Memory B cell (primary cell): ENCODE measurements at regions not wholly inside any gene's neighbourhood (a gene's known extent, or its start where the extent isn't known, plus 50 kb on each side); places are given as distances from the start of the nearest gene placed in this dataset.
A peak's percentile ranks its signal among the peaks of the same experiment; 100 is the strongest.

Experiments used
- ATAC-seq: fragments of 150-1000 bp; cut with Tn5 transposase; 2 replicates; pipeline ENCODE4 v1.10.0; 2021; ENCODE audit warnings: low read depth, mild to moderate bottlenecking, moderate library complexity
- DNase-seq, 2 donors: peaks; one replicate each; pipeline ENCODE4 v3.0.0; 2022; ENCODE audit warnings: low spot score in 2 of 2
- H3K27ac Mint-ChIP-seq: one replicate; pipeline ENCODE4 v1.8.0; 2022; ENCODE audit warnings: mild to moderate bottlenecking, moderate library complexity, mixed read lengths
- H3K27me3 Mint-ChIP-seq: one replicate; pipeline ENCODE4 v1.8.0; 2022; ENCODE audit warnings: mixed read lengths
- H3K36me3 Mint-ChIP-seq: one replicate; pipeline ENCODE4 v1.8.0; 2022; ENCODE audit warnings: mild to moderate bottlenecking, mixed read lengths
- H3K4me1 Mint-ChIP-seq: one replicate; pipeline ENCODE4 v1.8.0; 2022; ENCODE audit warnings: mixed read lengths
- H3K4me3 Mint-ChIP-seq: one replicate; pipeline ENCODE4 v1.8.0; 2022; ENCODE audit warnings: mild to moderate bottlenecking, moderate library complexity, mixed read lengths
- H3K9me3 Mint-ChIP-seq: one replicate; pipeline ENCODE4 v1.8.0; 2022; ENCODE audit warnings: mixed read lengths

DNA sequence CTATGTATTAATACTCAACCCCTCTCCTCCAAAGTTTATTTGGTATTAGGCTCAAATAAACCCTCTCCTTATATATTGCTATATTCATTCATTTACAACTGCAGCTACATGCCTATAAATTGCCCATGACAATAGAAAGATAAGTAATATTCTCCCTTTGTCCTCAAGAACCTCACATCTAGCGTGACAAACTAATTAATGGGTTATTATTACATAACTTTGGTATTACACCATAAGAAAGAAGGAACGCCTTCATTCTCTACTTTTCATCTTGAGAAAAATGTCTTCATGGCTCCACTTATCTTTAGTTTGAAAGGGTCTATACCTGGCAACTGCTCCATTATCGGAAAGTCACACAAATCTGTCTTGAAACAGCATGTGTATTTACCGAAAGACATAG is 157.7 kb upstream of the RASGEF1B start:
- no peaks in the 10 kb centered on the region for H3K9me3 Mint-ChIP-seq
- H3K4me3 Mint-ChIP-seq = no peak overlapping the region
- ATAC-seq = no peak
- H3K27ac Mint-ChIP-seq = no peak overlapping the region
- DNase-seq = no peak
- H3K36me3 Mint-ChIP-seq = no peaks in the 10 kb centered on the region
- H3K4me1 Mint-ChIP-seq = peaks cover 27% of the 10 kb centered on the region
- H3K27me3 Mint-ChIP-seq = no peaks in the 10 kb centered on the region

DNA sequence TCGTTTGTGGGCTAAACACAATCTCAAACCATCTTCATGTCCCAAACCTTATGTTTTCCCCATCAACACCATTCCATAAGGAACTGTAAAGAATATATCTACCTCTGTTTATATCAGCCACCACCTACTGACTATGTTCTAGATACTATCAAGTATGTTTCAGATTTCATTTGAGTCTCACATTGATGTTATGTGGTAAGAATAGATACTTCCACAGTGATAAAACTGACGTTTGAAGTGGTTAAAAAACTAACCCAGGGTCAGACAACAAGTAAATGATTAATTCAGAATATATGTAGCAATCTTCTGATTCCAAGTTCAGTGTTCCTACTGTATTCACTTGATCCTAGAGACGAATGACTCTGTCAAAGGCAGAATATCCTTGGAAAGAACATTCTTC is 156.8 kb upstream of the RASGEF1B start:
- Mint-ChIP-seq H3K27me3 (no peaks in the 10 kb centered on the region), H3K27ac (no peak overlapping the region), H3K4me1 (peaks cover 27% of the 10 kb centered on the region), H3K4me3 (no peak overlapping the region), H3K9me3 (no peaks in the 10 kb centered on the region), H3K36me3 (no peaks in the 10 kb centered on the region)
- no peak for ATAC-seq
- no peak for DNase-seq

DNA sequence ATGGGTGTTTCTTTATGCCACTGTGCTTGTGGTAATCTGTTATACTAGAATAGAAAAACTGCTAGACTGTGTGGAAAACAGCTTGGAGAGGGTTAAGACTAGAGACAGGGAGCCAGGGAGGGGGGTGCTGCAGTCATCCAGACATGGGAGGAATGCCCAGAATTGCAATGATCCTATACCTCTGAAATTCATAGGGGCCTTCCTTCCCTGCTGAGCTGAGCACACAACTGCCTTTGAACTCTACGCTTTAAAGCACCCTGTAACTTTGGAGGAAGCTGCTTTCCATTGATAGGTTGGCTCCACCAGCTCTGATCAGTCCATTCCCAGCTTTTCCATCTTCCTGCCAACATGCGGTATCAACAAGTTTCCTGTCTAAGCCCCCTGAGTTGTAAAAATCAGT is 155.9 kb upstream of the RASGEF1B start:
- no peak for ATAC-seq
- Mint-ChIP-seq H3K36me3 (no peaks in the 10 kb centered on the region), H3K27ac (no peak overlapping the region), H3K27me3 (no peaks in the 10 kb centered on the region), H3K4me3 (no peak overlapping the region), H3K4me1 (peaks cover 22% of the 10 kb centered on the region), H3K9me3 (no peaks in the 10 kb centered on the region)
- DNase-seq = no peak

DNA sequence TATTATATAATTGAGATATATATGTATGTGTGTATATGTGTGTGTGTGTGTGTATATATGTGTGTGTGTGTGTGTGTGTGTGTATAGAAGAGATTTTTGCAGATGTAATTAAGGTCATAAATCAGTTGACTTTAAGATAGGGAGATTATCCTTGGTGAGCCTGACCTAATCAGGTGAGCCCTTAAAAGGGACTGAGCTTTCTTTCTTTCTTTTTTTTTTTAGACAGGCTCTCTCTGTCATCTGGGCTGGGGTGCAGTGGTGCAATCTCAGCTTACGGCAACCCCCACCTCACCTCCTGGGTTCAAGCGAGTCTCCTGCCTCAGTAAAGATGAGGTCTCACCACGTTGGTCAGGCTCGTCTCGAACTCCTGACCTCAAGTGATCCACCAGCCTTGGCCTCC is 155.1 kb upstream of the RASGEF1B start:
- peaks cover 15% of the 10 kb centered on the region for H3K4me1 Mint-ChIP-seq
- H3K4me3 Mint-ChIP-seq = no peak overlapping the region
- ATAC-seq (no peak), DNase-seq (no peak)
- H3K27ac Mint-ChIP-seq = no peak overlapping the region
- no peaks in the 10 kb centered on the region for H3K9me3 Mint-ChIP-seq
- H3K36me3 Mint-ChIP-seq = no peaks in the 10 kb centered on the region
- no peaks in the 10 kb centered on the region for H3K27me3 Mint-ChIP-seq

DNA sequence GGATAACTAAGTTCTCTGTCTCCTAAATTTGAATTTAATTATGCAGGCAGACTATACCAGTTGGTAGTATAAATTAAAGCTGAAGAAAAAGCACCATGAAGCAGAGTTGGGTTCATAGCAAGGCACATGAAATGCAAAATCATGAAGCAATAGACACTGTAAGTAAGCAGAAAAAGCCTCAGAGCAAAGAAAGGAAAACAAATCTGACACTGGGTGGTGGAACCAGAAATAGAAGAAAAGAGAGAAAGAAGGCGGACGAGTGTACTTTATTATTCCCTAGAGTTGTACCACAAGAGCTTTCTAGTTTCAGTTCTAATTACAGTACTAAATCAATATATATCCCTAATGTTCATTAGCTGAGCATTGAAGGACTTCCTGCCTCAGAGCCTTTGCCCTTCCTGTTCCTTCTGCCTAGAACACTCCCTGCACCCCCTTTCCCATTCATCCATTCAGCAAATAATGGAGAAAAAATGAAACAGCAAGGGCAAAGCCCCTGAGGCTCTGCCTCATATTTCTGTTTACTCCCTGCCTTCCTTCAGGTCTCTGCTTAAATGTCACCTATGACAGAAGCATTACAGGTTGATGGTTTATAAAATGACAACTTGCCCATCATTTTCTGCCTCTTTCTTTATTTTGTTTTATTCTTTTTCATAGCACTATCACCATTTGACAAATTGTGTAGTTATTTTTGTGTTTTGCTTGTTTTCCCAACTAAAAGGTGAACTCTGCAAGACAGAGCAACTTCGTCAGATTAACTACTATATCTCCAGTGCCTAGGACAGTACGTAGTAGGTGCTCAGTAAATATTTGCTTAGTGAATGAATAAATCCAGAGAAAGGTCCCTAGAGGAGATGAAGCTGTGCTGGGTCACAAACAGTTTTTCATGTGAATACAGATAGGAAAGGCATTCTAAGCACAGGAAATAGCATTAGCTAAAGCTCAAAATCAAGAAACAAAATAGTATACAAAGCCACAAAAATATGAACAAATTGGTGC is 154.0 kb upstream of the RASGEF1B start:
- Mint-ChIP-seq H3K27ac (peak overlapping the region; percentile 56), H3K27me3 (no peaks in the 10 kb centered on the region), H3K4me1 (peaks cover 10% of the 10 kb centered on the region), H3K4me3 (no peak overlapping the region), H3K36me3 (no peaks in the 10 kb centered on the region), H3K9me3 (no peaks in the 10 kb centered on the region)
- ATAC-seq (peak; percentile 56), DNase-seq (no peak)

DNA sequence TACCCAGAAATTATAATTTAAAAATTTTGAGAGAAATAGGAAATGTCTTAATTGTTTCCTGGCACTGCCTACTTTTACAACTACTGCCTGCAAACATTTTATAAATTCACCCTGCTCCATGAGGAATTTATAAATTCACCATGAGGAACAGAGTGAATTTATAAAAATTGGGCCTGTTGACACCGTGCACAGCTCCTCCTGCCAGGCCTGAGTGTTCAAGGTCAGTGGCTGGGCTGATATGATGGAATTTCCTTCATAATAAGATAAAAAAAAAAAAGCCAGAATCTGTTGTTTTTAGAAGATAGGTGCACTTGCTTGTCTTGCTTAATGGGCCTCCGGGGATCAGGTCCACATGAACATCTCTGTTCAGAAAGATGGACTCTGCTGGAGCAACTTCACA is 151.7 kb upstream of the RASGEF1B start:
- ATAC-seq (no peak), DNase-seq (no peak)
- Mint-ChIP-seq H3K27me3 (no peaks in the 10 kb centered on the region), H3K4me3 (no peak overlapping the region), H3K27ac (no peak overlapping the region), H3K9me3 (no peaks in the 10 kb centered on the region), H3K36me3 (no peaks in the 10 kb centered on the region), H3K4me1 (peaks cover 10% of the 10 kb centered on the region)

DNA sequence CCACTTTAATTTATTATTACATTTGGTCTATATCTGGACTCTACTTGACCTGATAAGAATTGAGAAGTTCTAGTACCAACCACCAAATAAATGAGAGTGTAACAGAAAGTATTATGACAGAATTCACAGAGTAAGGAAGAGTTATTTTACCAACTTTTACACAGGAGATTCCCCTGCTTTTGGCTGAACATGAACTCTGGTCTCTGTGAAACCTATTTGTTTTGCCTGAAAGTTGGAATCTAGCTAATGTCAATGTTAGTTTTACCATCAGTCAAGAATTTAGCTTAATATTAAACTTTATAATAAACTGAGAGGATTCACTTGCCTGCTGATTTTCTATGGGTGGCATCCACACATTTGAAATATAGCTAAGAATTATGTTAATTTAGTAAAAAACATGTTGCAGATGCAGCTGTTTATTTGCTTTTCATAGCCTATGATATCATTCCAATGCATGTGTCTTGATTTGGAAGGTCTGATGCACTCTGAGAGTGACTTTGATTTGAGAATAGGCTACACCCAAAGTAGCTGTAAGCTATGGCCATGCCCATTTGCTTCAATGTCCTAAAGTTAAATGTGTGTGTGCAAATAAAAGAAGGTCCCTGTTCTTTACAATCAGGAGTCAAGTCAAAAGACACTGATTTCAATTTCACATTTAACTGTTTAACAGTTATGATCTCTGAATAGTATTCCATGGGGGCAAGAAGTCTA is 150.9 kb upstream of the RASGEF1B start:
- no peak for ATAC-seq
- H3K27me3 Mint-ChIP-seq = no peaks in the 10 kb centered on the region
- no peaks in the 10 kb centered on the region for H3K36me3 Mint-ChIP-seq
- no peaks in the 10 kb centered on the region for H3K9me3 Mint-ChIP-seq
- no peak for DNase-seq
- peaks cover 11% of the 10 kb centered on the region for H3K4me1 Mint-ChIP-seq
- H3K27ac Mint-ChIP-seq = no peak overlapping the region
- no peak overlapping the region for H3K4me3 Mint-ChIP-seq

DNA sequence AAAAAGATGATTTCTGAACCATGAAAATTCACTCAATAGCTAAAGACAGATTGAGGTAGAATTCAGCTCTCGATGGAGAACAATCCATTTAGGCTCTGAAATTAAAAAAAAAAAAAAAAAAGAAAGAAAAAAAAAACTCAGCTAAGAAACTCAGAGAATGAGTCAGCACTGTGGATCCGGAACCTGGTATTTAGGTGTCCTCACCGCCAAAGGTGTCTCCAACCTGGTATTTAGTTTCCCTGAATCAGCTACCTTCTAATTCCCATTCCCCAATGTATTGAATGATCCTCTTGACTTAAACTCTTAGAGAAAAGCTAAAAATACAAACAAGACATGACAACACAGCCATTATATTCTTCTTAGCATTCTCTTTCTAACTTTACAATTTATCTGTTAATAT is 150.3 kb upstream of the RASGEF1B start:
- H3K27me3 Mint-ChIP-seq = no peaks in the 10 kb centered on the region
- H3K36me3 Mint-ChIP-seq = no peaks in the 10 kb centered on the region
- no peak for DNase-seq
- H3K4me3 Mint-ChIP-seq = no peak overlapping the region
- ATAC-seq = no peak
- peaks cover 13% of the 10 kb centered on the region for H3K4me1 Mint-ChIP-seq
- H3K9me3 Mint-ChIP-seq = no peaks in the 10 kb centered on the region
- no peak overlapping the region for H3K27ac Mint-ChIP-seq

DNA sequence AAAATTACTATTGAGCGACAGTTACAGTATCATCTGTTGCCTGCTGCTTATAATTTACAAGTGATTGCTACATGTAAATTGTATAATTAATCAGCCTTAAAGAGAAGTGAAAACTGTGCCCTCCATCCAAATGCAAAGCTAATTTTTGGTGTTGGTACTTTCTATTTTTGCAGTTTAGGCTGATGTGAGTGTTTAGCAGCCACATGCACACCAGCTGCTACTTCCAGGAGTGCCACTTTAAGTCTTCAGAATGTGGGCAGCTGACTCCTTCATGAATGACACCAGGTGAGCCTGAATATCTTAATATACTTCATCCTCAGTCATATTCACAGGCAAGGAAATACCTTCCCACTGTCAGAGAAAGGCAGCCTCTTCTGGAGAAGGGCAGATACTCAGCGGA is 149.8 kb upstream of the RASGEF1B start:
- Mint-ChIP-seq H3K4me3 (no peak overlapping the region), H3K9me3 (no peaks in the 10 kb centered on the region), H3K27ac (no peak overlapping the region), H3K27me3 (no peaks in the 10 kb centered on the region), H3K4me1 (peaks cover 13% of the 10 kb centered on the region), H3K36me3 (no peaks in the 10 kb centered on the region)
- DNase-seq (no peak), ATAC-seq (peak; percentile 45)

DNA sequence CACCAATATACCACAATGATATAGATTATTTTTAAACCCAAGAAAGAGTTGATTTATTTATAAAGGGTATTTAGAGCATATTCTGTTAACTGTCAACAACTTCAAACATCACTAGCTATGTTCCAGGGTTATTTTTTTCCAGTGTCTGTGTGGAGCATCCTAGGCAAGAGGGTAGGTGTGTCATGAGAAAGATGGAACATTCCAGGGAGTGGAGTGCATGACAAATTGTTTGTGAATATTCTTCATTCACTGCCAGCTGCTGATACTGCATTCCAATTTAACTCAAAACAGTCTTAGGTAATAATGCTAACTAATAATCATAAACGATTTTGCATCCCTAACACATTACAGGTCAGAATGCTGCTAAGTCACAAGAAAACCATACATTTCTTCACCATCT is 148.7 kb upstream of the RASGEF1B start:
- H3K9me3 Mint-ChIP-seq = no peaks in the 10 kb centered on the region
- DNase-seq = no peak
- peaks cover 5% of the 10 kb centered on the region for H3K4me1 Mint-ChIP-seq

DNA sequence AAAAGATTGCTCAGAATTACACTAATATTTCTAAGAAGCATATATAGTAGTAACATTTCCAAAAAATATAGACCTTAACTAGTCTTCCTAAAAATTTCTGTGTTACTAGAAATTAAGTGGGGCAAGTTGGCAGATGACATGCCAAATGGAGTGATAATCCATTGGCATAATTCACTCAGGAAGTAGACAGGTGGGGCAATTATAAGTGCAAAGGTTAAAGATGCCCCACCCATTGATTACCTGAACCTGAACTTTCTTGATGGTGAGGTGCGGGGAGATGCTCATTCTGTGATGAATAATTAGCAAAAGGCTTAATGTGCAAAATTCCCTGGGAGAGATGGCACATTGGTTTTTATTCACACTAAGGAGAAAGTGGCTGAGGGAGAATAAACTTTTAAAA is 145.8 kb upstream of the RASGEF1B start:
- DNase-seq (no peak), ATAC-seq (no peak)
- Mint-ChIP-seq H3K9me3 (no peaks in the 10 kb centered on the region), H3K27ac (no peak overlapping the region), H3K4me1 (peaks cover 3% of the 10 kb centered on the region), H3K36me3 (no peaks in the 10 kb centered on the region), H3K27me3 (no peaks in the 10 kb centered on the region), H3K4me3 (no peak overlapping the region)

More for the DNA sequence above, 148.7 kb upstream of the RASGEF1B start:
- ATAC-seq = no peak
- Mint-ChIP-seq H3K27me3 (no peaks in the 10 kb centered on the region), H3K4me3 (no peak overlapping the region), H3K27ac (no peak overlapping the region), H3K36me3 (no peaks in the 10 kb centered on the region)

DNA sequence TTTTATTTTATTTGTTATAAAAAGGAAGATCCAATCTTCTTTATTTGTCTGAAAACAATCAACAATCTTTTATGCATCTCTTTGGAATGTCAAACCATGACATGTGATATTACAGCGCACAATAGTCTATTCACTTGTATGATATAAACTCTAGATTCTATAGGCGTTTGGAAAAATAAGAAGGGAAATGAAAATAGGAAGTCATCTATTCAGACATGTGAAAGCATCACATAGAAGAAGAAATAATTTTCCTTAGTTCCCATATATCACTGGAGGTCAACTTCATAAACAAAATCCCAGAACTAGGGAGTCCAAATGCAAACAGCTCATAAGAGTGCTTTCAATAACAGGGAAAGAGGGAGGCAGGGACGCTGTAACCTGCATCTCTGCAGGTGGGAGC is 139.5 kb upstream of the RASGEF1B start:
- Mint-ChIP-seq H3K4me3 (no peak overlapping the region), H3K4me1 (peaks cover 28% of the 10 kb centered on the region), H3K27ac (no peak overlapping the region), H3K36me3 (no peaks in the 10 kb centered on the region), H3K9me3 (peaks cover 2% of the 10 kb centered on the region), H3K27me3 (no peaks in the 10 kb centered on the region)
- DNase-seq = no peak
- no peak for ATAC-seq

DNA sequence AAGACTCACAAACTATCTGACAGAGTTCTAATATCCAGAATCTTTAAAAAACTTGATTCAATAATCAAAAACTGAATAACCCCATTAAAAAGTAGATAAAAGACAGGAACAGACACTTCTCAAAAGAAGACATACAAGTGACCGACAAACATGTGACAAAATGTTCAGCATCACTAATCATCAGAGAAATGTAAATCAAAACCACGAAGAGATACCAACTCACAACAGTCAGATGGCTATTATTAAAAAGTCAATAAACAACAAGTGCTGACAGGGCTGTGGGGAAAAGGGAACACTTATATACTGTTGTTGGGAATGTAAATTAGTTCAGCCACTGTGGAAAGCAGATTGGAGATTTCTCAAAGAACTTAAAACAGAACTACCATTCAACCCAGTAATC is 138.1 kb upstream of the RASGEF1B start:
- peaks cover 33% of the 10 kb centered on the region for H3K4me1 Mint-ChIP-seq
- DNase-seq = no peak
- H3K4me3 Mint-ChIP-seq = peak overlapping the region; percentile 0
- peak; percentile 39 for ATAC-seq
- no peaks in the 10 kb centered on the region for H3K27me3 Mint-ChIP-seq
- H3K36me3 Mint-ChIP-seq = no peaks in the 10 kb centered on the region
- H3K9me3 Mint-ChIP-seq = peaks cover 2% of the 10 kb centered on the region
- H3K27ac Mint-ChIP-seq = peak overlapping the region; percentile 60

DNA sequence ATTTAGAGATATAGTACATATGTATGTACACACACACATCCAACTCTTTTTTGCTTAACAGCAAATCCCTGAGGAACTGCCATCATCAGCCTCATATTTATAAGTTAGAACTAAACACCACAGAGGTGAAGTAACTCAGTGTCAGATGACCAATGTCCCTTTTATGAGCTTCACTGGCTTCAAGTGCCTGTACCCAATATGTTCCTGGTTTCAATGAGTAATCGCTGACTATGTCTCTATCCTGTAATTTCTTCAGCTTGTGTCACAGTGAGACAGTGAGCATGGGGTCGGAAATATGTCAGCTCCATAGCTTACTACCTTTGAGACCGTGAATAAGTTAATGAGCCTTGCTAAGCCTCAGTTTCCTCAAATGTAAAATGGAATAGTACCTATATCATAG is 136.2 kb upstream of the RASGEF1B start:
- no peak for ATAC-seq
- no peaks in the 10 kb centered on the region for H3K36me3 Mint-ChIP-seq
- H3K4me1 Mint-ChIP-seq = peaks cover 35% of the 10 kb centered on the region
- H3K27ac Mint-ChIP-seq = peak overlapping the region; percentile 90
- DNase-seq = no peak
- H3K4me3 Mint-ChIP-seq = no peak overlapping the region
- H3K9me3 Mint-ChIP-seq = peaks cover 2% of the 10 kb centered on the region
- no peaks in the 10 kb centered on the region for H3K27me3 Mint-ChIP-seq
